ENCODE measurements at regions not wholly inside any gene's neighbourhood (a gene's known extent, or its start where the extent isn't known, plus 50 kb on each side); places are given as distances from the start of the nearest gene placed in this dataset.

DNA sequence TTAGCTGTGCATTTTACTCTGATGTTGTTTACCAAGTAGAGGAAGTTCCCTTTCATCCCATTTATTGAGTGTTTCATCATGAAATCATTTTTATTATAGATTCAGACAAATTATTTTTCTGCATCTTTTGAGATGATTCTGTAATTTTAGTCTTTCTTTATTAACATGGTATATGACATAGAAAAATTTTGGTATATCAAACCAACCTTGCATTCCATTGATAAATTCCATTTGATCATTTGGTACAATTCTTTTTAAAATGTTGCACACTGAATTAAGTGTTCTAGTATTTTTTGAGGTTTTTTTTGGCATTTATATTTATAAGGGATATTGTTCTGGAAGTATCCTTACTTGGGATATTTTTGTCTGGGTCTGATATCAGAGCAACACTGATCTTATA lies 308.4 kb downstream of the DLEU7 start:
- TF ChIP-seq, protein P1, sequence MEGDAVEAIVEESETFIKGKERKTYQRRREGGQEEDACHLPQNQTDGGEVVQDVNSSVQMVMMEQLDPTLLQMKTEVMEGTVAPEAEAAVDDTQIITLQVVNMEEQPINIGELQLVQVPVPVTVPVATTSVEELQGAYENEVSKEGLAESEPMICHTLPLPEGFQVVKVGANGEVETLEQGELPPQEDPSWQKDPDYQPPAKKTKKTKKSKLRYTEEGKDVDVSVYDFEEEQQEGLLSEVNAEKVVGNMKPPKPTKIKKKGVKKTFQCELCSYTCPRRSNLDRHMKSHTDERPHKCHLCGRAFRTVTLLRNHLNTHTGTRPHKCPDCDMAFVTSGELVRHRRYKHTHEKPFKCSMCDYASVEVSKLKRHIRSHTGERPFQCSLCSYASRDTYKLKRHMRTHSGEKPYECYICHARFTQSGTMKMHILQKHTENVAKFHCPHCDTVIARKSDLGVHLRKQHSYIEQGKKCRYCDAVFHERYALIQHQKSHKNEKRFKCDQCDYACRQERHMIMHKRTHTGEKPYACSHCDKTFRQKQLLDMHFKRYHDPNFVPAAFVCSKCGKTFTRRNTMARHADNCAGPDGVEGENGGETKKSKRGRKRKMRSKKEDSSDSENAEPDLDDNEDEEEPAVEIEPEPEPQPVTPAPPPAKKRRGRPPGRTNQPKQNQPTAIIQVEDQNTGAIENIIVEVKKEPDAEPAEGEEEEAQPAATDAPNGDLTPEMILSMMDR (IDR thresholded peaks at IDR 0.05): no peak
- H3K27me3 Mint-ChIP-seq: no peaks in the 10 kb centered on the region
- ATAC-seq: no peak
- no peak overlapping the region for H3K4me3 Mint-ChIP-seq
- peaks cover 9% of the 10 kb centered on the region for H3K36me3 Mint-ChIP-seq (ENCODE audit: low read depth)
- DNase-seq: no peak
- ChIA-PET CTCF (no interaction called here), POLR2A (no interaction called here)
- no peak overlapping the region for H3K27ac Mint-ChIP-seq
- H3K4me1 Mint-ChIP-seq (ENCODE audit: low read depth): no peaks in the 10 kb centered on the region
- H3K9me3 Mint-ChIP-seq: peaks cover 32% of the 10 kb centered on the region
- intact Hi-C loops (cut with micrococcal nuclease): loop anchor here (10.0 kb wide), 1 partner anchor 380 kb away; no protein-coding TSS in a partner anchor

DNA sequence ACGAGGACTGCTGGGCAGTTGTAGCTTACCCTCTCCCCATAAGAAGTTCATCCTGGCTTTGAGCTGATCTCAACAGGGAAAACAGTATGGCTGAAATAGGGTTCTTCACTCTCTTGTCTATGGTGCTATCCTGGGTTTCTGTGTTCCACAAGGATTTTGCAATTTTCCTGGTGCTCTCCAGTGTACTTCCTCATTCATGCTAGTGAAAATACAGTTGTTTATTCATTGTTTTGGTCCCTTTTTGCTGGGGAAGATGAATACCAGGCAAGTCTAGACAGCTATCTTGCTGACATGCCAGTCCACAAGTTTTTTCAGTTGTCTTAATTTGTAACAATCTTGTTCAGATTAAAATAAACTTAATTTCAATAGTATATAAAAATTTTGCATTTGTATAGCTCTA lies 306.5 kb downstream of the DLEU7 start:
- DNase-seq (no peak), ATAC-seq (no peak)
- no peaks in the 10 kb centered on the region for H3K4me1 Mint-ChIP-seq (ENCODE audit: low read depth)
- ChIA-PET CTCF (no interaction called here), POLR2A (no interaction called here)
- H3K27me3 Mint-ChIP-seq: no peaks in the 10 kb centered on the region
- intact Hi-C loops (cut with micrococcal nuclease): loop anchor here (10.0 kb wide), 1 partner anchor 378 kb away; no protein-coding TSS in a partner anchor
- H3K9me3 Mint-ChIP-seq: peaks cover 32% of the 10 kb centered on the region
- no peak overlapping the region for H3K27ac Mint-ChIP-seq
- no peak overlapping the region for H3K4me3 Mint-ChIP-seq
- peaks cover 9% of the 10 kb centered on the region for H3K36me3 Mint-ChIP-seq (ENCODE audit: low read depth)
- TF ChIP-seq, protein P1 (IDR thresholded peaks at IDR 0.05): no peak

DNA sequence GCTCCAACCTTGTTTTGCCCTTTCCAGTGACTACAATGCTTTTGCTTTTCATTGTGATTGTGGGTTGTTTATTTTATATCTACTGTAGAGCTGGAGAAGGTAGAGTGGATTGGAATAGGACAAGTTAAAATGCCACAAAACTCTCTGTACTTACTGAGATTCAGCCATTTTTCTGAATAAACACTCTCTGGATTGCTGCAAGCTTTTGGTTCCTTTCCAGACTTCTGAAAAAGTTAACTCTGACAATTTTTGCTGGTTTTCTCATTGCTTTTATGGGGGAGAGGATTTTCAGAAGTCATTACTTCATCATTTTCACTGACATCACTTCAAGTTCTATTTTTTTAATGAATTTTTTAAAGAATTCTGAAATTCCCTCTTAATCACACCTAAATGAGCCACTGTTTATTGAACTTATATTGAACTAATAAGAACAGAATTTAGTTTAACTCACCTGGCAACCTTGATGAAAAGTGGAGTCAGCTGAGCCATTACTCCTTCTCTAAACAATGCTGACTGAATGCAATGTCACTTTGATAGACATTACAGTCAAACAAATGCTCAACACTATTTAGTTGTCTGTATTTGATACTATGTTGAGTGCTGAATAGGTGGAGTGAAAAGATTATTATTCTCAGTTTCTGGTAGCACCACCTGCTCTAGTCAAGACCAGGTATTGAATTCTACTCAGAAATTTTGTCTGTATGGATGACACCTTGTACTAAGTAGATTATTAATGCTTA lies 303.5 kb downstream of the DLEU7 start:
- H3K27me3 Mint-ChIP-seq: no peaks in the 10 kb centered on the region
- peaks cover 22% of the 10 kb centered on the region for H3K9me3 Mint-ChIP-seq
- TF ChIP-seq, protein P1 (IDR thresholded peaks at IDR 0.05): no peak
- H3K27ac Mint-ChIP-seq: no peak overlapping the region
- no peak overlapping the region for H3K4me3 Mint-ChIP-seq
- ChIA-PET CTCF (interaction anchor here (1.1 kb wide), 1 partner anchor 9 kb away, joined by 3 read pairs; no protein-coding TSS in a partner anchor), POLR2A (no interaction called here)
- ATAC-seq (no peak), DNase-seq (no peak)
- intact Hi-C loops (cut with micrococcal nuclease): loop anchor here (10.0 kb wide), 1 partner anchor 375 kb away; no protein-coding TSS in a partner anchor
- H3K4me1 Mint-ChIP-seq (ENCODE audit: low read depth): no peaks in the 10 kb centered on the region
- H3K36me3 Mint-ChIP-seq (ENCODE audit: low read depth): peaks cover 7% of the 10 kb centered on the region

DNA sequence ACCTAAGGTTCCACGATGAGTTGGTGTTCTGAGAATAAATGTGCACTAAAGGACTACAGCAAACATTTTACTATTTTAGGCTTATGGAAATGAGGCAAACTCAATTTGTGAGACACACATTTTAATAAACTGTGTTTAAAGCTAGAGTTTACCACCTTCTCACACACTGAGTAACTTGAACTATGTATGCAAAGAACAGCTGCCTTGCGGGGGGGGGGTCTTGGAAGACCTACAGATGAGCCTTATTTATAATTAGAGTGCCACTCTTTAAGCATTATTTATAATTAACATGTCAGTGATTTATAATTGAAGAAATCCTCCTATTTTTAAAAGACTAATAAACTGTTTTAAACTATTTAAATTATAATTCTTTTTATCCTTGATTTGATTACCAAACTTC lies 300.4 kb downstream of the DLEU7 start:
- ChIA-PET CTCF (no interaction called here), POLR2A (no interaction called here)
- Mint-ChIP-seq H3K27ac (no peak overlapping the region), H3K36me3 (ENCODE audit: low read depth) (no peaks in the 10 kb centered on the region), H3K4me3 (no peak overlapping the region), H3K9me3 (peaks cover 4% of the 10 kb centered on the region), H3K27me3 (no peaks in the 10 kb centered on the region), H3K4me1 (ENCODE audit: low read depth) (no peaks in the 10 kb centered on the region)
- no peak for DNase-seq
- TF ChIP-seq, protein P1 (IDR thresholded peaks at IDR 0.05): no peak
- intact Hi-C loops (cut with micrococcal nuclease): no loop called here
- ATAC-seq: no peak

DNA sequence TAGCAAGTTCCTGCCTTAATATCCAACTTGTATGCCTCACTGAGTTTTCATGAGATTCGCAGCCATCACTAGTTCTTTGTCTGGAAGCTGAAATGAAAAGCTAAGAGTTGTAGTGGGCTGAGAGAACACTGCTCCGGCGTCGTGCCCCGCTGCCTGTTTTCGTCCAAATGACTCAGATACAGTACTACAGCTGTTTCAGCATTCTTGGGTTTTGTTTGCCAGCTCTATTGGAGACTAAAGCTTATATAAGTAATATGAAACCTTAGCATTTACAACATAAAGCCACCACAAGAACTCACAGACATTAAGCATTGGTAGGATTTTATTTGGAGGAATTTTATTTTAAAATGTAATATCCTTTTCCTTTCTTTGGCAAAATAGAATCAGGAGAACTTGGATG lies 299.7 kb downstream of the DLEU7 start:
- Mint-ChIP-seq H3K4me1 (ENCODE audit: low read depth) (no peaks in the 10 kb centered on the region), H3K4me3 (no peak overlapping the region), H3K36me3 (ENCODE audit: low read depth) (no peaks in the 10 kb centered on the region), H3K27ac (no peak overlapping the region), H3K9me3 (peaks cover 3% of the 10 kb centered on the region), H3K27me3 (no peaks in the 10 kb centered on the region)
- no peak for DNase-seq
- CTCF ChIA-PET: no interaction called here
- ATAC-seq: no peak
- intact Hi-C loops (cut with micrococcal nuclease): no loop called here
- POLR2A ChIA-PET: no interaction called here
- TF ChIP-seq, protein P1 (IDR thresholded peaks at IDR 0.05): no peak
